SK-N-SH treated with all-trans-retinoic acid at 6 μM for 48 hours (cell line): ENCODE measurements at regions not wholly inside any gene's neighbourhood (a gene's known extent, or its start where the extent isn't known, plus 50 kb on each side); places are given as distances from the start of the nearest gene placed in this dataset.

Experiments used
- BACH2 ChIP-seq: fragments of 250-450 bp; sonication (Bioruptor Pico); IDR thresholded peaks from 2 replicates; pipeline ENCODE4 v1.9.0; 2021; ENCODE audit warnings: mild to moderate bottlenecking, borderline replicate concordance
- ESRRG ChIP-seq: fragments of 250-450 bp; sonication (Bioruptor Pico); IDR thresholded peaks from 2 replicates; pipeline ENCODE4 v1.6.1; 2021; ENCODE audit warnings: mild to moderate bottlenecking
- GLIS3 ChIP-seq: fragments of 250-450 bp; sonication (Bioruptor Pico); IDR thresholded peaks from 2 replicates; pipeline ENCODE4 v1.5.0; 2020; ENCODE audit warnings: mild to moderate bottlenecking, moderate library complexity
- ISL1 ChIP-seq: fragments of 250-450 bp; sonication (Bioruptor Pico); IDR thresholded peaks from 2 replicates; pipeline ENCODE4 v2.1.2; 2022; ENCODE audit warnings: mild to moderate bottlenecking, moderate library complexity
- OSR1 ChIP-seq: fragments of 250-450 bp; sonication (Bioruptor Pico); IDR thresholded peaks from 2 replicates; pipeline ENCODE4 v1.8.0; 2022; ENCODE audit warnings: moderate library complexity, mild to moderate bottlenecking, inconsistent platforms
- RARB ChIP-seq: fragments of 250-450 bp; sonication (Bioruptor Pico); IDR thresholded peaks from 2 replicates; pipeline ENCODE4 v1.8.0; 2021; ENCODE audit warnings: mild to moderate bottlenecking, moderate library complexity
- SNAI2 ChIP-seq: fragments of 250-450 bp; sonication (Bioruptor Pico); IDR thresholded peaks from 2 replicates; pipeline ENCODE4 v1.5.0; 2020; ENCODE audit warnings: mild to moderate bottlenecking, moderate library complexity
- ZNF70 ChIP-seq: fragments of 450-650 bp; formaldehyde crosslinking; IDR thresholded peaks from 2 replicates; pipeline ENCODE4 v1.5.0; 2020; ENCODE audit warnings: mild to moderate bottlenecking, moderate library complexity
- TF ChIP-seq, protein P1 (sequence below): fragments of 250-450 bp; sonication (Bioruptor Pico); IDR thresholded peaks from 2 replicates; pipeline ENCODE4 v1.5.0; 2020; ENCODE audit warnings: mild to moderate bottlenecking, moderate library complexity
- TF ChIP-seq, protein P2 (sequence below): fragments of 250-450 bp; sonication (Bioruptor Pico); IDR thresholded peaks from 2 replicates; pipeline ENCODE4 v1.8.0; 2020; ENCODE audit warnings: mild to moderate bottlenecking, moderate library complexity, borderline replicate concordance
- TF ChIP-seq, protein P3 (sequence below): fragments of 250-450 bp; sonication (Bioruptor Pico); IDR thresholded peaks from 2 replicates; pipeline ENCODE4 v1.5.1; 2020; ENCODE audit warnings: low read depth, mild to moderate bottlenecking, moderate library complexity
- TF ChIP-seq, protein P4 (sequence below): fragments of 250-450 bp; sonication (Bioruptor Pico); IDR thresholded peaks from 2 replicates; pipeline ENCODE4 v1.5.1; 2021; ENCODE audit warnings: mild to moderate bottlenecking, moderate library complexity

DNA sequence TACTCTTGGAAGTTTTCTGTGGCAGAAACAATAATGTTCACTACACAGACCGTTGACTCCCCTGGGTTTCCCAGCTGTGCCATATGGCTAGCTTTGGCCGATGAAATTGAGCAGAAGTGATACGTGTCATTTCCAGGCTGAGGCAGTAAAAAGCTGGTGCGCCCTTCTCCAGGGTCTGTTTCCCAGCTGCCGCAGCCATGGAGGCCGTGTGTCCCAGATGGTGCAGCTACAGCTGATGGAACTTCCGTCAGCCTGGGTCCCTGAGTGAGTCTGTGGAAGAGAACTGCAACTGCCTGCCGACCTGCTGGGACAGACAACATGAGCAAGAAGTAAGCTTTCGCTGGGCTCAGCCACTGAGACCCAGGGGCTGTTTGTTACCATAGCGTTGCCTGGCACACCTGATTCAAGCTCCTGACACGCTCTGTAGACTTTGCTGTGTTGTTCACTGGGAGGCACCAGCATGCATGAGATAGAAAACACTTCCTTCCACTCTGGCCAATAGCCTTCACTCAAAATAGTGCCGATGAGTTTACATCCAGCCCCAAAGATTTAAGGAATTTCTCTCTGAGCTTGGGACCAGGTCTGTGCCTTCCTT lies 116.3 kb upstream of the SLC25A33 start:
- no peak for TF ChIP-seq BACH2 (CRISPR knock-in tag)
- no peak for TF ChIP-seq ZNF70 (CRISPR knock-in tag)
- no peak for TF ChIP-seq ESRRG (CRISPR knock-in tag)
- TF ChIP-seq, protein P1, sequence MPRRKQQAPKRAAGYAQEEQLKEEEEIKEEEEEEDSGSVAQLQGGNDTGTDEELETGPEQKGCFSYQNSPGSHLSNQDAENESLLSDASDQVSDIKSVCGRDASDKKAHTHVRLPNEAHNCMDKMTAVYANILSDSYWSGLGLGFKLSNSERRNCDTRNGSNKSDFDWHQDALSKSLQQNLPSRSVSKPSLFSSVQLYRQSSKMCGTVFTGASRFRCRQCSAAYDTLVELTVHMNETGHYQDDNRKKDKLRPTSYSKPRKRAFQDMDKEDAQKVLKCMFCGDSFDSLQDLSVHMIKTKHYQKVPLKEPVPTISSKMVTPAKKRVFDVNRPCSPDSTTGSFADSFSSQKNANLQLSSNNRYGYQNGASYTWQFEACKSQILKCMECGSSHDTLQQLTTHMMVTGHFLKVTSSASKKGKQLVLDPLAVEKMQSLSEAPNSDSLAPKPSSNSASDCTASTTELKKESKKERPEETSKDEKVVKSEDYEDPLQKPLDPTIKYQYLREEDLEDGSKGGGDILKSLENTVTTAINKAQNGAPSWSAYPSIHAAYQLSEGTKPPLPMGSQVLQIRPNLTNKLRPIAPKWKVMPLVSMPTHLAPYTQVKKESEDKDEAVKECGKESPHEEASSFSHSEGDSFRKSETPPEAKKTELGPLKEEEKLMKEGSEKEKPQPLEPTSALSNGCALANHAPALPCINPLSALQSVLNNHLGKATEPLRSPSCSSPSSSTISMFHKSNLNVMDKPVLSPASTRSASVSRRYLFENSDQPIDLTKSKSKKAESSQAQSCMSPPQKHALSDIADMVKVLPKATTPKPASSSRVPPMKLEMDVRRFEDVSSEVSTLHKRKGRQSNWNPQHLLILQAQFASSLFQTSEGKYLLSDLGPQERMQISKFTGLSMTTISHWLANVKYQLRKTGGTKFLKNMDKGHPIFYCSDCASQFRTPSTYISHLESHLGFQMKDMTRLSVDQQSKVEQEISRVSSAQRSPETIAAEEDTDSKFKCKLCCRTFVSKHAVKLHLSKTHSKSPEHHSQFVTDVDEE = no peak
- no peak for TF ChIP-seq ISL1 (CRISPR knock-in tag)
- TF ChIP-seq GLIS3 = no peak
- TF ChIP-seq, protein P2, sequence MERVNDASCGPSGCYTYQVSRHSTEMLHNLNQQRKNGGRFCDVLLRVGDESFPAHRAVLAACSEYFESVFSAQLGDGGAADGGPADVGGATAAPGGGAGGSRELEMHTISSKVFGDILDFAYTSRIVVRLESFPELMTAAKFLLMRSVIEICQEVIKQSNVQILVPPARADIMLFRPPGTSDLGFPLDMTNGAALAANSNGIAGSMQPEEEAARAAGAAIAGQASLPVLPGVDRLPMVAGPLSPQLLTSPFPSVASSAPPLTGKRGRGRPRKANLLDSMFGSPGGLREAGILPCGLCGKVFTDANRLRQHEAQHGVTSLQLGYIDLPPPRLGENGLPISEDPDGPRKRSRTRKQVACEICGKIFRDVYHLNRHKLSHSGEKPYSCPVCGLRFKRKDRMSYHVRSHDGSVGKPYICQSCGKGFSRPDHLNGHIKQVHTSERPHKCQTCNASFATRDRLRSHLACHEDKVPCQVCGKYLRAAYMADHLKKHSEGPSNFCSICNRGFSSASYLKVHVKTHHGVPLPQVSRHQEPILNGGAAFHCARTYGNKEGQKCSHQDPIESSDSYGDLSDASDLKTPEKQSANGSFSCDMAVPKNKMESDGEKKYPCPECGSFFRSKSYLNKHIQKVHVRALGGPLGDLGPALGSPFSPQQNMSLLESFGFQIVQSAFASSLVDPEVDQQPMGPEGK (CRISPR knock-in tag) = no peak
- TF ChIP-seq, protein P3, sequence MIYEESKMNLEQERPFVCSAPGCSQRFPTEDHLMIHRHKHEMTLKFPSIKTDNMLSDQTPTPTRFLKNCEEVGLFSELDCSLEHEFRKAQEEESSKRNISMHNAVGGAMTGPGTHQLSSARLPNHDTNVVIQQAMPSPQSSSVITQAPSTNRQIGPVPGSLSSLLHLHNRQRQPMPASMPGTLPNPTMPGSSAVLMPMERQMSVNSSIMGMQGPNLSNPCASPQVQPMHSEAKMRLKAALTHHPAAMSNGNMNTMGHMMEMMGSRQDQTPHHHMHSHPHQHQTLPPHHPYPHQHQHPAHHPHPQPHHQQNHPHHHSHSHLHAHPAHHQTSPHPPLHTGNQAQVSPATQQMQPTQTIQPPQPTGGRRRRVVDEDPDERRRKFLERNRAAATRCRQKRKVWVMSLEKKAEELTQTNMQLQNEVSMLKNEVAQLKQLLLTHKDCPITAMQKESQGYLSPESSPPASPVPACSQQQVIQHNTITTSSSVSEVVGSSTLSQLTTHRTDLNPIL (CRISPR knock-in tag) = no peak
- no peak for TF ChIP-seq SNAI2 (CRISPR knock-in tag)
- TF ChIP-seq RARB (CRISPR knock-in tag) = no peak
- TF ChIP-seq, protein P4, sequence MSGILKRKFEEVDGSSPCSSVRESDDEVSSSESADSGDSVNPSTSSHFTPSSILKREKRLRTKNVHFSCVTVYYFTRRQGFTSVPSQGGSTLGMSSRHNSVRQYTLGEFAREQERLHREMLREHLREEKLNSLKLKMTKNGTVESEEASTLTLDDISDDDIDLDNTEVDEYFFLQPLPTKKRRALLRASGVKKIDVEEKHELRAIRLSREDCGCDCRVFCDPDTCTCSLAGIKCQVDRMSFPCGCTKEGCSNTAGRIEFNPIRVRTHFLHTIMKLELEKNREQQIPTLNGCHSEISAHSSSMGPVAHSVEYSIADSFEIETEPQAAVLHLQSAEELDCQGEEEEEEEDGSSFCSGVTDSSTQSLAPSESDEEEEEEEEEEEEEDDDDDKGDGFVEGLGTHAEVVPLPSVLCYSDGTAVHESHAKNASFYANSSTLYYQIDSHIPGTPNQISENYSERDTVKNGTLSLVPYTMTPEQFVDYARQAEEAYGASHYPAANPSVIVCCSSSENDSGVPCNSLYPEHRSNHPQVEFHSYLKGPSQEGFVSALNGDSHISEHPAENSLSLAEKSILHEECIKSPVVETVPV (CRISPR knock-in tag) = no peak
- TF ChIP-seq OSR1 = no peak
